ENCODE measurements at regions not wholly inside any gene's neighbourhood (a gene's known extent, or its start where the extent isn't known, plus 50 kb on each side); places are given as distances from the start of the nearest gene placed in this dataset.

DNA sequence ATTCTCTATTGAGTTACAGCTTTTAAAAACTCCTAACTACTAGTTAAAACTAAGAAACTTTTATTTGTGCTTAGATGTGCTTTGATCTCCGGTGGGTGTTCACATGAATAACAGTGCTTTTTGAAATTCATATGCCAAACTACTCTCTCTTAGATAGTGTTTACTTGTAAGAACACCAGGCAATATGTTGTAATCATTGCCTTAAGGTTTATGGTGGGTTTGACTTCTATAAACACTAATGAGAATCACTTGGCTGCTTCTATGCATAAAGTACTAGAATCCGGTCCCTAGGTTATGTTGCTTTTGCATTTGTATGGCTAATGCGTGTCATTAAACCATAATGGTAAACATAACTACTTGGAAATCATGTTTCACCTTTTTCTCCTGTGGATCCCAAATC lies 203.9 kb upstream of the VSTM2A start:
- WGBS, 5 donors = 79 to 84% (median 83%) methylated on average over 3 of the region's 3 CpGs

DNA sequence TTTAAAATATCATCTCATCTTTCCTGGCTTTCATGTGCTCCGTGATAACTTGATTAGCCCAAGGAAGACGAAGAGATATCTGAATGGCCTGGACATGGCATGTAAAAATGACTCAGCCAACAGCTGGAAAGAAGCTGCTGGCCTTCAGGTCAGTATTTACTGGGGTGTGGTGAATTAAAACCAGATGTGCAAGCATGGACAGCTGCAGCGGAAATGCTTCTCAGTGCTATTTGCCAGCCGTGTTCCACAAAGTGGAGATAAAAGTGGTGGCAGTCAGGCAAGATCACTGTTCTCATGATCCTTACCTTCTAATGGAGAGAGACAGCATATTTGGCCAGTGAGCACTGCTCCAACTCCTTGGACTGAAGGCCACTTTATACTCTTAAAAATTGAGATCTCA lies 203.1 kb upstream of the VSTM2A start:
- Histone ChIP-seq H3K36me3 (no peaks in the 10 kb centered on the region), H3K4me3 (no peak overlapping the region), H3K27ac (no peak overlapping the region), H3K9me3 (peaks cover 0 to 12% (median 0%) of the 10 kb centered on the region in 4 donors), H3K27me3 (no peaks in the 10 kb centered on the region), H3K4me1 (no peaks in the 10 kb centered on the region)
- peak in 1 of 2 donors; percentile 41 for DNase-seq
- intact Hi-C loops (cut with DNase I; ENCODE audit: low total_unique reads) = loop anchor here (10.0 kb wide), 1 partner anchor 94 kb away; no protein-coding TSS in a partner anchor
- TF ChIP-seq EP300 (IDR thresholded peaks at IDR 0.05) (no peak), POLR2AphosphoS5 (IDR thresholded peaks at IDR 0.05) (peak in 1 of 3 donors; percentile 16)
- 49 to 66% (median 63%) methylated on average over 4 of the region's 4 CpGs for WGBS, 5 donors

More for the DNA sequence above, 203.9 kb upstream of the VSTM2A start:
- intact Hi-C loops (cut with DNase I; ENCODE audit: low total_unique reads) = loop anchor here (10.0 kb wide), 1 partner anchor 94 kb away; no protein-coding TSS in a partner anchor
- no peaks in the 10 kb centered on the region for H3K4me1 ChIP-seq
- no peaks in the 10 kb centered on the region for H3K27me3 ChIP-seq
- no peak overlapping the region for H3K27ac ChIP-seq
- DNase-seq = no peak
- H3K4me3 ChIP-seq = no peak overlapping the region
- H3K9me3 ChIP-seq = peaks cover 0 to 6% (median 0%) of the 10 kb centered on the region in 4 donors
- no peaks in the 10 kb centered on the region for H3K36me3 ChIP-seq
- no peak for TF ChIP-seq EP300 (IDR thresholded peaks at IDR 0.05)
- no peak for TF ChIP-seq POLR2AphosphoS5 (IDR thresholded peaks at IDR 0.05)
- TF ChIP-seq POLR2A (IDR thresholded peaks at IDR 0.05) = no peak
- TF ChIP-seq, protein P1, sequence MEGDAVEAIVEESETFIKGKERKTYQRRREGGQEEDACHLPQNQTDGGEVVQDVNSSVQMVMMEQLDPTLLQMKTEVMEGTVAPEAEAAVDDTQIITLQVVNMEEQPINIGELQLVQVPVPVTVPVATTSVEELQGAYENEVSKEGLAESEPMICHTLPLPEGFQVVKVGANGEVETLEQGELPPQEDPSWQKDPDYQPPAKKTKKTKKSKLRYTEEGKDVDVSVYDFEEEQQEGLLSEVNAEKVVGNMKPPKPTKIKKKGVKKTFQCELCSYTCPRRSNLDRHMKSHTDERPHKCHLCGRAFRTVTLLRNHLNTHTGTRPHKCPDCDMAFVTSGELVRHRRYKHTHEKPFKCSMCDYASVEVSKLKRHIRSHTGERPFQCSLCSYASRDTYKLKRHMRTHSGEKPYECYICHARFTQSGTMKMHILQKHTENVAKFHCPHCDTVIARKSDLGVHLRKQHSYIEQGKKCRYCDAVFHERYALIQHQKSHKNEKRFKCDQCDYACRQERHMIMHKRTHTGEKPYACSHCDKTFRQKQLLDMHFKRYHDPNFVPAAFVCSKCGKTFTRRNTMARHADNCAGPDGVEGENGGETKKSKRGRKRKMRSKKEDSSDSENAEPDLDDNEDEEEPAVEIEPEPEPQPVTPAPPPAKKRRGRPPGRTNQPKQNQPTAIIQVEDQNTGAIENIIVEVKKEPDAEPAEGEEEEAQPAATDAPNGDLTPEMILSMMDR (IDR thresholded peaks at IDR 0.05) = no peak

DNA sequence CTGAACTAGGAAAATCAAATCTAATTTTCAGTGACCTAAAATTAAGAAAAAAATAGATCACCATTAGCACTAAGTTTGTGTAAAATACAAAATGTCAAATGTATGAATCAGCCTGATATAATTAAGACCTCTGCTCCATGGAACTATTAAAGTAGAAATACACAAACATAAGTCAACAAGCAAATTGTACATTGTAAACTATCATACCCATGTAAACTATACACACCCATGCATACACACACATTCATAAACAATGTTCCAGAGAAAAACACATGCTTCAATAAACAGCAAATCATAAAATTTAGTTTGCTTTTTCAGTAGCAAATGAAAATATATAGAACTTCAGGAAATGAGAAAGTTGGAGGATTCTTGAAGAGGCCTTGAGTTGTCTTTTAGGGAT lies 199.7 kb upstream of the VSTM2A start:
- intact Hi-C loops (cut with DNase I; ENCODE audit: low total_unique reads) = no loop called here
- TF ChIP-seq POLR2AphosphoS5 (IDR thresholded peaks at IDR 0.05) (no peak), POLR2A (IDR thresholded peaks at IDR 0.05) (no peak), EP300 (IDR thresholded peaks at IDR 0.05) (no peak)
- TF ChIP-seq, protein P1 (IDR thresholded peaks at IDR 0.05) = no peak
- peaks cover 0 to 18% (median 0%) of the 10 kb centered on the region in 4 donors for H3K9me3 ChIP-seq
- H3K27ac ChIP-seq = no peak overlapping the region
- no peaks in the 10 kb centered on the region for H3K27me3 ChIP-seq
- H3K4me1 ChIP-seq = no peaks in the 10 kb centered on the region
- H3K36me3 ChIP-seq = no peaks in the 10 kb centered on the region
- no peak overlapping the region for H3K4me3 ChIP-seq
- DNase-seq = no peak

DNA sequence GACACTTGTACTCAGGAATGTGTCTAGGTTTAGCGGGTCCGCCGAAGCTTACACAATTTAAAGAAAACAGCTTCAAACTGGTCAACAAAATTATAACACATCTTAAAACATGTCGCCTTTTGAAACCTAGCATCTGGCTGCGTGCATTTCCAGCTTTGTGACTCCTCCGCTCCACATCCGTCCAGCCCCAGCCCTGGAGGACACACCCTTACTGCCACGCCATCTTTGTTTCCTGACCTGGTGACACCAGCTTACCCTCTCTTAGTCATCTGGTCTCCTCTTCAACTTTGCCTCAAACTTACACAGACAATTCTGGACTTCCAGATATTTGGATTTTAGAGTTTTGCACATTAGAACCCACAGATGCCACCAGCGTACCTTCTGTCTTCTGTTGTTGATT lies 198.7 kb upstream of the VSTM2A start:
- Histone ChIP-seq H3K27me3 (no peaks in the 10 kb centered on the region), H3K36me3 (no peaks in the 10 kb centered on the region), H3K4me3 (no peak overlapping the region), H3K27ac (no peak overlapping the region), H3K4me1 (no peaks in the 10 kb centered on the region), H3K9me3 (peaks cover 0 to 19% (median 0%) of the 10 kb centered on the region in 4 donors)
- intact Hi-C loops (cut with DNase I; ENCODE audit: low total_unique reads) = no loop called here
- 82 to 88% (median 87%) methylated on average over 9 of the region's 9 CpGs for WGBS, 5 donors
- TF ChIP-seq, protein P1 (IDR thresholded peaks at IDR 0.05) = no peak
- no peak for TF ChIP-seq EP300 (IDR thresholded peaks at IDR 0.05)
- TF ChIP-seq POLR2AphosphoS5 (IDR thresholded peaks at IDR 0.05) = no peak
- TF ChIP-seq POLR2A (IDR thresholded peaks at IDR 0.05) = no peak
- DNase-seq = no peak

DNA sequence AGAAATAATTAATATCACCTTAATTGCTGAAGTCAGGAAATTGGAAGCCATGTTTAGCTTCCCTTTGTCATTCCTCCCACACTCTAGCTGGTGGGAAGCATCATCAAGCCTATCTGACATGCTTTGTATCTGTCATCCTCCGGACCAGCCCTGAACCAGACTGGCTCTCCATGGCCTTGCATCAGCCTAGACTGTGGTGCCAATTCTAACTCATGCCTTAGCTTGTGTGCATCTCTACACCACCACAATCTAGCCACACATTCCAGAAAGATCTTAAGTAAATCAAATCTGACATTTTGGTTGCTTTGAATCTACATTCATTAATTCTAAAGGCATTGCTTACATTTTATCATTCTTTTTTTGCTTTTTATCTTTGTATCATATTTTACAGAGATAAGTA lies 196.4 kb upstream of the VSTM2A start:
- intact Hi-C loops (cut with DNase I; ENCODE audit: low total_unique reads) = no loop called here
- peak in 1 of 2 donors; percentile 16 for DNase-seq
- no peak for TF ChIP-seq POLR2AphosphoS5 (IDR thresholded peaks at IDR 0.05)
- TF ChIP-seq, protein P1 (IDR thresholded peaks at IDR 0.05) = no peak
- TF ChIP-seq POLR2A (IDR thresholded peaks at IDR 0.05) = no peak
- TF ChIP-seq EP300 (IDR thresholded peaks at IDR 0.05) = no peak
- Histone ChIP-seq H3K4me1 (no peaks in the 10 kb centered on the region), H3K36me3 (no peaks in the 10 kb centered on the region), H3K9me3 (peaks cover 0 to 21% (median 0%) of the 10 kb centered on the region in 4 donors), H3K27ac (no peak overlapping the region), H3K4me3 (no peak overlapping the region), H3K27me3 (no peaks in the 10 kb centered on the region)
- 38 to 80% (median 65%) methylated on average over 1 of the region's 1 CpG for WGBS, 5 donors
